DMS53 (cell line): ENCODE measurements at regions not wholly inside any gene's neighbourhood (a gene's known extent, or its start where the extent isn't known, plus 50 kb on each side); places are given as distances from the start of the nearest gene placed in this dataset.
A peak's percentile ranks its signal among the peaks of the same experiment; 100 is the strongest.

Experiments
- DNase-seq: peaks from one replicate; lab custom pipeline; 2025; lab: John Stamatoyannopoulos, UW

- no peak for DNase-seq
These were observed 77.8 kb downstream of the VCPKMT start for GRCh38 chr14:50038398-50039119.

- no peak for DNase-seq
These were observed 77.3 kb downstream of the VCPKMT start for GRCh38 chr14:50039120-50039517.

GRCh38 chr14:50039734-50040400 lies 76.5 kb downstream of the VCPKMT start:
- DNase-seq = peak; percentile 16

GRCh38 chr14:50040401-50040775 lies 76.0 kb downstream of the VCPKMT start:
- DNase-seq = peak; percentile 62

- no peak for DNase-seq
These were observed 75.4 kb downstream of the VCPKMT start for GRCh38 chr14:50040895-50041465.

GRCh38 chr14:50041980-50042379 lies 74.4 kb downstream of the VCPKMT start:
- no peak for DNase-seq

GRCh38 chr14:50044042-50044651 lies 72.2 kb downstream of the VCPKMT start:
- DNase-seq = no peak

GRCh38 chr14:50045039-50045711 lies 71.2 kb downstream of the VCPKMT start:
- DNase-seq = no peak

- DNase-seq = no peak
These were observed 70.5 kb downstream of the VCPKMT start for GRCh38 chr14:50045837-50046236.

GRCh38 chr14:50047274-50047676 lies 69.1 kb downstream of the VCPKMT start:
- peak; percentile 31 for DNase-seq

- DNase-seq = no peak
These were observed 67.3 kb downstream of the VCPKMT start for GRCh38 chr14:50049093-50049492.

- no peak for DNase-seq
These were observed 66.4 kb downstream of the VCPKMT start for GRCh38 chr14:50049703-50050570.

GRCh38 chr14:50051106-50051505 lies 65.3 kb downstream of the VCPKMT start:
- DNase-seq = no peak

- DNase-seq = no peak
These were observed 64.7 kb downstream of the VCPKMT start for GRCh38 chr14:50051706-50052105.

GRCh38 chr14:50052517-50052916 lies 63.9 kb downstream of the VCPKMT start:
- DNase-seq = no peak

- DNase-seq = no peak
These were observed 62.4 kb downstream of the VCPKMT start for GRCh38 chr14:50053935-50054334.

- DNase-seq = peak; percentile 30
These were observed 60.7 kb downstream of the VCPKMT start for GRCh38 chr14:50055461-50056228.

GRCh38 chr14:50056435-50056834 lies 59.9 kb downstream of the VCPKMT start:
- DNase-seq = peak; percentile 16

- no peak for DNase-seq
These were observed 59.0 kb downstream of the VCPKMT start for GRCh38 chr14:50057331-50057730.

GRCh38 chr14:50058113-50058512 lies 58.3 kb downstream of the VCPKMT start:
- DNase-seq = no peak
